ENCODE measurements at regions not wholly inside any gene's neighbourhood (a gene's known extent, or its start where the extent isn't known, plus 50 kb on each side); places are given as distances from the start of the nearest gene placed in this dataset.

DNA sequence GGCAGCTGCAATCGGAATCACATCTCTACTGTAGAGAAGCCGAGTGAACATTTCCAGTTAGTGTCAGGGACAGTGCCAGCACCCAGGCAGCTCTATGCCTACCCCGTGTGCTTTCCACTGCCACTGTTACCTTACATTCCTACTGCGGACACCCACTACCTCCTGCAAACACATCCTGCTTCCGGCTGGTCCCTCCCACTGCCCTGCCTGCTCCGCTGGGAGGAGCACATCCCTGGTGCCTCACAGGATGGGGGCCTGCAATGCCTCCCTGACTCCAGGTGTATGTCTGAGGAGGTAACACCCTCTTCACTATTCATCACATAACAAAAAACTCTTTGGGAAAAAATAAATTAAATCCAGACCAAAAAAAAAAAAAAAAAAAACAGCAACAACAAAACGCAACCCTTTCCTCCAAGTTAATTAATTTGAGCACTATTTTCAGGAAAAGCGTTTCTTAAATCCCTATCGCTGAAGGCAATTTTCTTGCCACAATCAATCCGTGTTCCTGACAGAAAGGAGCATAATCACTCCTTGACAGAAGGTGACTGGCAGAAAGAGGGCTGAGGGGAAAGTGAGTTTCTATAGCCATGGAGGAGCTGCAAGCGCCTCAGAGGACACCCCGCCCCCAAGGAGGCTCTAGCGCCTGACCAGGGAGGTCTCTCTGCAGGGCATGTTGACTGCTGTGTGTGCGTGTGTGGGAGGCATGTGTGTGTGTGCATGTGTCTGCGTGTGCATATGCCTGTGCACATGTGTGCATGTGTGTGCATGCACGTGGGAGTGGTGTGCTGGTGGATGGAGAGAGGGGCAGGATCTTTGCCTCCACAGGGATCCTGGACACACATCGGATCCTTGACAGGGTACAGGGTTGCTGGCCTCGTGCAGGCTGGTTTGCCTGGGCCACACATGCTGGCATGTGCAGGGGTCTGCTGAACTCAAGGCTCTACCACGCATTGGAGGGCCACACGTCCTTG is 134.8 kb upstream of the NTM start:
- TF ChIP-seq CTCF (IDR thresholded peaks at IDR 0.05) = no peak
- TF ChIP-seq POLR2A (IDR thresholded peaks at IDR 0.05) = no peak
- no peak for TF ChIP-seq POLR2AphosphoS5 (IDR thresholded peaks at IDR 0.05)

Measured in prostate gland (tissue), 2 donors.